Adrenal gland (tissue), 9 donors: ENCODE measurements at regions not wholly inside any gene's neighbourhood (a gene's known extent, or its start where the extent isn't known, plus 50 kb on each side); places are given as distances from the start of the nearest gene placed in this dataset.

Source experiments
- DNase-seq, 7 donors: peaks; one replicate each; pipeline ENCODE4 v3.0.0-alpha.2; 2019 to 2020
- H3K27ac ChIP-seq, 5 donors: fragments of 200-600 bp; sonication (generic) in 4 of 5; 1 replicate in 3 of 5; 2 replicates in 2 of 5; pipeline versions ENCODE4 v1.5.1 to v1.8.0; 2016 to 2020; ENCODE audit warnings: mild to moderate bottlenecking in 1 of 5
- H3K27me3 ChIP-seq: fragments of 200-600 bp; 2 replicates; pipeline ENCODE4 v1.8.0; 2021
- H3K36me3 ChIP-seq, 2 donors: fragments of 200-600 bp; replicated peaks in 1 of 2; 1 replicate in 1 of 2; 2 replicates in 1 of 2; pipeline versions ENCODE4 v1.5.1 to v1.8.0; 2018 to 2022
- H3K4me1 ChIP-seq, 2 donors: fragments of 200-600 bp; replicated peaks in 1 of 2; 1 replicate in 1 of 2; 2 replicates in 1 of 2; pipeline versions ENCODE4 v1.5.1 to v1.8.0; 2018 to 2021
- H3K4me3 ChIP-seq, 4 donors: fragments of 200-600 bp; sonication (generic) in 3 of 4; one replicate each; pipeline ENCODE4 v1.5.1; 2016 to 2018
- H3K9me3 ChIP-seq, 3 donors: fragments of 200-600 bp; sonication (generic) in 1 of 3; replicated peaks in 1 of 3; 1 replicate in 2 of 3; 2 replicates in 1 of 3; pipeline versions ENCODE4 v1.5.1 to v1.8.0; 2016 to 2021
- CTCF ChIP-seq, 6 experiments: fragments of 450-650 bp in 4 of 6; fragments of 200-600 bp in 2 of 6; sonication (generic) in 1 of 6; IDR thresholded peaks; 1 replicate in 5 of 6; 2 replicates in 1 of 6; pipeline versions ENCODE4 v1.5.1 to v1.8.0; 2016 to 2021; ENCODE audit warnings: antibody characterized with exemption in 6 of 6, mild to moderate bottlenecking in 2 of 6, moderate library complexity in 1 of 6
- POLR2A ChIP-seq, 2 donors: fragments of 450-650 bp; IDR thresholded peaks; one replicate each; pipeline ENCODE4 v1.6.1; 2017; ENCODE audit warnings: antibody characterized with exemption in 2 of 2, mild to moderate bottlenecking in 2 of 2, moderate library complexity in 1 of 2
- WGBS, 4 donors: extraction: QIAGEN DNeasy Blood & Tissue Kit in 2 of 4; methylation state at CpG; one replicate each; pipeline versions ENCODE4 v1.1.5 to v1.1.7; 2013 to 2017; 5-methylcytosine and 5-hydroxymethylcytosine counted together
- intact Hi-C, 2 donors: fragments of 100-400 bp; cut with DNase I; formaldehyde crosslinking; loops; one replicate each; pipeline versions ENCODE4 v1.14.1 to v1.15.0; 2022 to 2023
- donor health status: healthy with polysubstance abuse.
- donor health status: Bipolar disorder and iron deficiency.
- donor health status: DM: yes; HTN: yes; CAD: no.
- donor health status: DM: no; HTN: no; CAD: no.
- donor health status: DM: no; HTN: no; CAD: no.

GRCh38 chr2:236706803-236707202 lies 137.2 kb downstream of the ACKR3 start:
- Histone ChIP-seq H3K9me3 (no peaks in the 10 kb centered on the region), H3K27me3 (no peaks in the 10 kb centered on the region), H3K36me3 (no peaks in the 10 kb centered on the region), H3K4me1 (no peaks in the 10 kb centered on the region), H3K27ac (no peak overlapping the region), H3K4me3 (no peak overlapping the region)
- TF ChIP-seq POLR2A (IDR thresholded peaks at IDR 0.05) (no peak), CTCF (IDR thresholded peaks at IDR 0.05) (no peak)
- intact Hi-C loops = no loop called here
- DNase-seq = no peak

GRCh38 chr2:236711440-236711839 lies 141.8 kb downstream of the ACKR3 start:
- no peaks in the 10 kb centered on the region for H3K27me3 ChIP-seq
- no peaks in the 10 kb centered on the region for H3K36me3 ChIP-seq
- 65 to 87% (median 81%) methylated on average over 2 of the region's 2 CpGs for WGBS, 4 donors
- DNase-seq = peak in 3 of 7 donors; percentile 24 to 30 (median 25)
- intact Hi-C loops = no loop called here
- peaks cover 0 to 17% of the 10 kb centered on the region in 2 donors for H3K4me1 ChIP-seq
- no peak overlapping the region for H3K4me3 ChIP-seq
- no peak for TF ChIP-seq POLR2A (IDR thresholded peaks at IDR 0.05)
- TF ChIP-seq CTCF (IDR thresholded peaks at IDR 0.05) = no peak
- H3K9me3 ChIP-seq = no peaks in the 10 kb centered on the region
- no peak overlapping the region for H3K27ac ChIP-seq

- no peak overlapping the region for H3K4me3 ChIP-seq
- no peaks in the 10 kb centered on the region for H3K9me3 ChIP-seq
- no peak overlapping the region for H3K27ac ChIP-seq
- no peaks in the 10 kb centered on the region for H3K36me3 ChIP-seq
- no peak for DNase-seq
- WGBS, 4 donors = 79 to 92% (median 84%) methylated on average over 1 of the region's 1 CpG
- intact Hi-C loops = no loop called here
- no peaks in the 10 kb centered on the region for H3K27me3 ChIP-seq
- no peak for TF ChIP-seq POLR2A (IDR thresholded peaks at IDR 0.05)
- TF ChIP-seq CTCF (IDR thresholded peaks at IDR 0.05) = no peak
- H3K4me1 ChIP-seq = peaks cover 0 to 17% of the 10 kb centered on the region in 2 donors
Observed at GRCh38 chr2:236712304-236712703, 142.7 kb downstream of the ACKR3 start.

DNA sequence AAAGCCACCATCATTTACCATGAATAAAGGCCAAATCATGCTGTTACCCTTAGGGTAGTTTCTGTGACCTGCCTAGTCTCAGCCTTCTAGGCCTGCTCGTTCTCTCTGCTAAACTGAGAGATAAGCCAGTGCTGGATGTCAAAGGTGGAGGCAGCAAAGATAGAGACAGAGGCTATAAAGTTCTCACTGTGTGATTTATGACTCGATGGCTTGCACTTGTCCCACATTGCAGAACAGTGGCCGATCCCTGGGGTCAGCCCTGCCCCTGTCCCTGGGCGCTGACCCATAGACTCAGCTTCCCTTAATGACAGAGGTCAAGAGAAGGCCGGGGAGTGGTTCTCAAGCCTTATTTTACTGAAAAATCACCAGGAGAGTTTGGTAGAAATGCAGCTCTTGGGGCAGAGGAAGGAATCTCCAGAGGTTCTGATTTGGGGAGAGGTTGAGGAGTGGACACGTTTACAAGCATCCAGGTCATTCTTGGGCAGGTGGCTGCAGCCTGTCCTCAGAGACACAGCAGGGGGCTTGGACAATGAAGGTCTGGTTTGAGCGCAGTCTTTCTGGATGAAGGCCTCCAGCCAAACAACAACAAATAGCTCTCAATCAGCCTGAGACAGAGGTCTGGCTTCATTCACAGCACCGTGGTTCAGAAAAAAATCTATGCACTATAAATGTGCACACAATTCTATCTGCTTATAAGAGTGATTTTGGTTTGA lies 143.5 kb downstream of the ACKR3 start:
- H3K27me3 ChIP-seq = no peaks in the 10 kb centered on the region
- H3K4me1 ChIP-seq = peaks cover 0 to 17% of the 10 kb centered on the region in 2 donors
- intact Hi-C loops = no loop called here
- TF ChIP-seq POLR2A (IDR thresholded peaks at IDR 0.05) (no peak), CTCF (IDR thresholded peaks at IDR 0.05) (no peak)
- no peak for DNase-seq
- no peak overlapping the region for H3K4me3 ChIP-seq
- H3K9me3 ChIP-seq = no peaks in the 10 kb centered on the region
- 65 to 83% (median 76%) methylated on average over 7 to 8 of the region's 8 CpGs for WGBS, 4 donors
- H3K27ac ChIP-seq = no peak overlapping the region
- H3K36me3 ChIP-seq = no peaks in the 10 kb centered on the region
